Left renal pelvis (tissue), 4 donors: ENCODE measurements at regions not wholly inside any gene's neighbourhood (a gene's known extent, or its start where the extent isn't known, plus 50 kb on each side); places are given as distances from the start of the nearest gene placed in this dataset.

Source experiments
- DNase-seq, 4 donors: peaks; one replicate each; pipeline ENCODE4 v3.0.0-alpha.2; 2013; ENCODE audit warnings: low read depth in 4 of 4, low spot score in 3 of 4

- no peak for DNase-seq
Observed at GRCh38 chr9:107386396-107386795, 103.2 kb downstream of the KLF4 start.
